HepG2 (cell line): ENCODE measurements at regions not wholly inside any gene's neighbourhood (a gene's known extent, or its start where the extent isn't known, plus 50 kb on each side); places are given as distances from the start of the nearest gene placed in this dataset.

Source experiments
- ARHGAP35 ChIP-seq: sonication (generic); formaldehyde crosslinking; IDR thresholded peaks from 2 replicates; pipeline ENCODE4 v1.9.0; 2022; ENCODE audit warnings: mild to moderate bottlenecking, inconsistent platforms, moderate library complexity, missing genetic modification reagents, borderline replicate concordance
- IRX3 ChIP-seq: sonication (generic); formaldehyde crosslinking; IDR thresholded peaks from 2 replicates; pipeline ENCODE4 v1.8.1; 2023; ENCODE audit warnings: mild to moderate bottlenecking, low read depth, missing genetic modification reagents, borderline replicate concordance
- ISL2 ChIP-seq: sonication (generic); formaldehyde crosslinking; IDR thresholded peaks from 2 replicates; pipeline ENCODE4 v1.5.0; 2020; ENCODE audit warnings: missing genetic modification reagents
- PHB2 ChIP-seq: fragments of 450-650 bp; IDR thresholded peaks from 2 replicates; pipeline ENCODE4 v1.6.1; 2018; ENCODE audit not compliant: partially characterized antibody
- POLR2AphosphoS5 ChIP-seq: IDR thresholded peaks from 2 replicates; pipeline ENCODE4 v1.6.1; 2012; ENCODE audit warnings: low read depth, low read length
- TFE3 ChIP-seq: IDR thresholded peaks from 2 replicates; pipeline ENCODE4 v1.6.1; 2016
- ZBTB8A ChIP-seq: sonication (generic); formaldehyde crosslinking; IDR thresholded peaks from 2 replicates; pipeline ENCODE4 v1.4.0; 2020; ENCODE audit warnings: mild to moderate bottlenecking, low read depth, missing genetic modification reagents, borderline replicate concordance
- ZNF24 ChIP-seq: fragments of 450-650 bp; IDR thresholded peaks from 2 replicates; pipeline ENCODE4 v1.6.1; 2017; ENCODE audit warnings: antibody characterized with exemption, mild to moderate bottlenecking
- ZNF777 ChIP-seq: sonication (generic); formaldehyde crosslinking; IDR thresholded peaks from 2 replicates; pipeline ENCODE4 v1.4.0; 2020; ENCODE audit warnings: missing genetic modification reagents
- TF ChIP-seq, protein P1 (sequence below): sonication (generic); formaldehyde crosslinking; IDR thresholded peaks from 2 replicates; pipeline ENCODE4 v1.5.0; 2020; ENCODE audit warnings: mild to moderate bottlenecking, missing genetic modification reagents
- TF ChIP-seq, protein P2 (sequence below): sonication (generic); formaldehyde crosslinking; IDR thresholded peaks from 2 replicates; pipeline ENCODE4 v1.5.0; 2020; ENCODE audit warnings: mild to moderate bottlenecking, missing genetic modification reagents, moderate library complexity
- TF ChIP-seq, protein P3 (sequence below): sonication (generic); formaldehyde crosslinking; IDR thresholded peaks from 2 replicates; pipeline ENCODE4 v1.4.0; 2020; ENCODE audit warnings: mild to moderate bottlenecking, missing genetic modification reagents, borderline replicate concordance
- TF ChIP-seq, protein P4 (sequence below), 2 experiments: sonication (generic) in 1 of 2; formaldehyde crosslinking in 1 of 2; IDR thresholded peaks; 2 replicates each; pipeline versions ENCODE4 v1.4.0 to v1.6.1; 2018 to 2020; ENCODE audit warnings: missing genetic modification reagents in 2 of 2, borderline replicate concordance in 1 of 2, low read depth in 1 of 2, mild to moderate bottlenecking in 1 of 2, missing biosample characterization in 1 of 2

- no peak for TF ChIP-seq IRX3
- TF ChIP-seq, protein P1, sequence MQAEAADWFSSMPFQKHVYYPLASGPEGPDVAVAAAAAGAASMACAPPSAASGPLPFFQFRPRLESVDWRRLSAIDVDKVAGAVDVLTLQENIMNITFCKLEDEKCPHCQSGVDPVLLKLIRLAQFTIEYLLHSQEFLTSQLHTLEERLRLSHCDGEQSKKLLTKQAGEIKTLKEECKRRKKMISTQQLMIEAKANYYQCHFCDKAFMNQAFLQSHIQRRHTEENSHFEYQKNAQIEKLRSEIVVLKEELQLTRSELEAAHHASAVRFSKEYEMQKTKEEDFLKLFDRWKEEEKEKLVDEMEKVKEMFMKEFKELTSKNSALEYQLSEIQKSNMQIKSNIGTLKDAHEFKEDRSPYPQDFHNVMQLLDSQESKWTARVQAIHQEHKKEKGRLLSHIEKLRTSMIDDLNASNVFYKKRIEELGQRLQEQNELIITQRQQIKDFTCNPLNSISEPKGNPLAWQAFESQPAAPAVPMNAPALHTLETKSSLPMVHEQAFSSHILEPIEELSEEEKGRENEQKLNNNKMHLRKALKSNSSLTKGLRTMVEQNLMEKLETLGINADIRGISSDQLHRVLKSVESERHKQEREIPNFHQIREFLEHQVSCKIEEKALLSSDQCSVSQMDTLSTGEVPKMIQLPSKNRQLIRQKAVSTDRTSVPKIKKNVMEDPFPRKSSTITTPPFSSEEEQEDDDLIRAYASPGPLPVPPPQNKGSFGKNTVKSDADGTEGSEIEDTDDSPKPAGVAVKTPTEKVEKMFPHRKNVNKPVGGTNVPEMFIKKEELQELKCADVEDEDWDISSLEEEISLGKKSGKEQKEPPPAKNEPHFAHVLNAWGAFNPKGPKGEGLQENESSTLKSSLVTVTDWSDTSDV (CRISPR knock-in tag) = no peak
- no peak for TF ChIP-seq PHB2
- TF ChIP-seq ZNF24 = no peak
- TF ChIP-seq POLR2AphosphoS5 = no peak
- no peak for TF ChIP-seq ZNF777 (CRISPR knock-in tag)
- TF ChIP-seq TFE3 = no peak
- TF ChIP-seq, protein P2, sequence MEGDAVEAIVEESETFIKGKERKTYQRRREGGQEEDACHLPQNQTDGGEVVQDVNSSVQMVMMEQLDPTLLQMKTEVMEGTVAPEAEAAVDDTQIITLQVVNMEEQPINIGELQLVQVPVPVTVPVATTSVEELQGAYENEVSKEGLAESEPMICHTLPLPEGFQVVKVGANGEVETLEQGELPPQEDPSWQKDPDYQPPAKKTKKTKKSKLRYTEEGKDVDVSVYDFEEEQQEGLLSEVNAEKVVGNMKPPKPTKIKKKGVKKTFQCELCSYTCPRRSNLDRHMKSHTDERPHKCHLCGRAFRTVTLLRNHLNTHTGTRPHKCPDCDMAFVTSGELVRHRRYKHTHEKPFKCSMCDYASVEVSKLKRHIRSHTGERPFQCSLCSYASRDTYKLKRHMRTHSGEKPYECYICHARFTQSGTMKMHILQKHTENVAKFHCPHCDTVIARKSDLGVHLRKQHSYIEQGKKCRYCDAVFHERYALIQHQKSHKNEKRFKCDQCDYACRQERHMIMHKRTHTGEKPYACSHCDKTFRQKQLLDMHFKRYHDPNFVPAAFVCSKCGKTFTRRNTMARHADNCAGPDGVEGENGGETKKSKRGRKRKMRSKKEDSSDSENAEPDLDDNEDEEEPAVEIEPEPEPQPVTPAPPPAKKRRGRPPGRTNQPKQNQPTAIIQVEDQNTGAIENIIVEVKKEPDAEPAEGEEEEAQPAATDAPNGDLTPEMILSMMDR (CRISPR knock-in tag) = no peak
- TF ChIP-seq, protein P3, sequence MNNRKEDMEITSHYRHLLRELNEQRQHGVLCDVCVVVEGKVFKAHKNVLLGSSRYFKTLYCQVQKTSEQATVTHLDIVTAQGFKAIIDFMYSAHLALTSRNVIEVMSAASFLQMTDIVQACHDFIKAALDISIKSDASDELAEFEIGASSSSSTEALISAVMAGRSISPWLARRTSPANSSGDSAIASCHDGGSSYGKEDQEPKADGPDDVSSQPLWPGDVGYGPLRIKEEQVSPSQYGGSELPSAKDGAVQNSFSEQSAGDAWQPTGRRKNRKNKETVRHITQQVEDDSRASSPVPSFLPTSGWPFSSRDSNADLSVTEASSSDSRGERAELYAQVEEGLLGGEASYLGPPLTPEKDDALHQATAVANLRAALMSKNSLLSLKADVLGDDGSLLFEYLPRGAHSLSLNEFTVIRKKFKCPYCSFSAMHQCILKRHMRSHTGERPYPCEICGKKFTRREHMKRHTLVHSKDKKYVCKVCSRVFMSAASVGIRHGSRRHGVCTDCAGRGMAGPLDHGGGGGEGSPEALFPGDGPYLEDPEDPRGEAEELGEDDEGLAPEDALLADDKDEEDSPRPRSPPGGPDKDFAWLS (CRISPR knock-in tag) = no peak
- no peak for TF ChIP-seq ZBTB8A (CRISPR knock-in tag)
- TF ChIP-seq ARHGAP35 (CRISPR knock-in tag) = no peak
- TF ChIP-seq ISL2 (CRISPR knock-in tag) = no peak
- TF ChIP-seq, protein P4, sequence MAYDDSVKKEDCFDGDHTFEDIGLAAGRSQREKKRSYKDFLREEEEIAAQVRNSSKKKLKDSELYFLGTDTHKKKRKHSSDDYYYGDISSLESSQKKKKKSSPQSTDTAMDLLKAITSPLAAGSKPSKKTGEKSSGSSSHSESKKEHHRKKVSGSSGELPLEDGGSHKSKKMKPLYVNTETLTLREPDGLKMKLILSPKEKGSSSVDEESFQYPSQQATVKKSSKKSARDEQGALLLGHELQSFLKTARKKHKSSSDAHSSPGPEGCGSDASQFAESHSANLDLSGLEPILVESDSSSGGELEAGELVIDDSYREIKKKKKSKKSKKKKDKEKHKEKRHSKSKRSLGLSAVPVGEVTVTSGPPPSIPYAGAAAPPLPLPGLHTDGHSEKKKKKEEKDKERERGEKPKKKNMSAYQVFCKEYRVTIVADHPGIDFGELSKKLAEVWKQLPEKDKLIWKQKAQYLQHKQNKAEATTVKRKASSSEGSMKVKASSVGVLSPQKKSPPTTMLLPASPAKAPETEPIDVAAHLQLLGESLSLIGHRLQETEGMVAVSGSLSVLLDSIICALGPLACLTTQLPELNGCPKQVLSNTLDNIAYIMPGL (CRISPR knock-in tag; IDR thresholded peaks at IDR 0.05; ENCODE audit: borderline replicate concordance in 1 of 2, low read depth in 1 of 2) = no peak
Measured at GRCh38 chr10:90998733-90999511, 78.0 kb upstream of the ANKRD1 start.
